HG03039 (cell line): ENCODE measurements at regions not wholly inside any gene's neighbourhood (a gene's known extent, or its start where the extent isn't known, plus 50 kb on each side); places are given as distances from the start of the nearest gene placed in this dataset.
"Not testable (repeated sequence)": the region's sequence is repeated elsewhere in the genome, so short reads cannot be mapped to it uniquely, and the experiment has no call there.

ENCODE experiments used
- ATAC-seq: cut with Tn5 transposase; IDR thresholded peaks from one replicate; pipeline ENCODE4 v1.9.1; 2021; ENCODE audit warnings: mild to moderate bottlenecking, moderate library complexity; ENCODE audit not compliant: unreplicated experiment

GRCh38 chrX:113935518-113935917 lies 648.4 kb upstream of the HTR2C start:
- no peak for ATAC-seq

GRCh38 chrX:113933931-113934330 lies 650.0 kb upstream of the HTR2C start:
- ATAC-seq = no peak

GRCh38 chrX:113929004-113929403 lies 654.9 kb upstream of the HTR2C start:
- ATAC-seq = no peak

- ATAC-seq = no peak
Observed at GRCh38 chrX:113920661-113921060, 663.2 kb upstream of the HTR2C start.

- ATAC-seq = no peak
Observed at GRCh38 chrX:113919387-113919786, 664.5 kb upstream of the HTR2C start.

GRCh38 chrX:113906168-113906567 lies 677.7 kb upstream of the HTR2C start:
- ATAC-seq = no peak

- no peak for ATAC-seq
Observed at GRCh38 chrX:113892891-113893290, 691.0 kb upstream of the HTR2C start.

- no peak for ATAC-seq
Observed at GRCh38 chrX:113892401-113892800, 691.5 kb upstream of the HTR2C start.

GRCh38 chrX:113873056-113873455 lies 710.8 kb upstream of the HTR2C start:
- no peak for ATAC-seq

GRCh38 chrX:113868711-113869110 lies 715.2 kb upstream of the HTR2C start:
- ATAC-seq = no peak

GRCh38 chrX:113868177-113868576 lies 715.7 kb upstream of the HTR2C start:
- ATAC-seq = no peak

- ATAC-seq = no peak
Observed at GRCh38 chrX:113849408-113849807, 734.5 kb upstream of the HTR2C start.

- no peak for ATAC-seq
Observed at GRCh38 chrX:113833096-113834055, 750.5 kb upstream of the HTR2C start.

- no peak for ATAC-seq
Observed at GRCh38 chrX:113828470-113828869, 755.4 kb upstream of the HTR2C start.

GRCh38 chrX:113818346-113818745 lies 765.5 kb upstream of the HTR2C start:
- ATAC-seq = no peak

- ATAC-seq = no peak
Observed at GRCh38 chrX:113804819-113805218, 779.1 kb upstream of the HTR2C start.

GRCh38 chrX:113804291-113804690 lies 779.6 kb upstream of the HTR2C start:
- ATAC-seq = no peak

- no peak for ATAC-seq
Observed at GRCh38 chrX:113802837-113803236, 781.0 kb upstream of the HTR2C start.

- no peak for ATAC-seq
Observed at GRCh38 chrX:113800955-113801354, 782.9 kb upstream of the HTR2C start.

GRCh38 chrX:113793563-113793962 lies 790.3 kb upstream of the HTR2C start:
- no peak for ATAC-seq

GRCh38 chrX:113790987-113791386 lies 792.9 kb upstream of the HTR2C start:
- no peak for ATAC-seq

- ATAC-seq = not testable (repeated sequence)
Observed at GRCh38 chrX:113784754-113785153, 799.1 kb upstream of the HTR2C start.

- no peak for ATAC-seq
Observed at GRCh38 chrX:113770806-113771205, 813.1 kb upstream of the HTR2C start.
